IPS-15b (cell line): ENCODE measurements at regions not wholly inside any gene's neighbourhood (a gene's known extent, or its start where the extent isn't known, plus 50 kb on each side); places are given as distances from the start of the nearest gene placed in this dataset.
"Not testable (repeated sequence)": the region's sequence is repeated elsewhere in the genome, so short reads cannot be mapped to it uniquely, and the experiment has no call there.

Experiments
- H3K27me3 ChIP-seq: one replicate; pipeline ENCODE4 v1.6.1; 2013; ENCODE audit warnings: low read length; ENCODE audit not compliant: control insufficient read depth, insufficient read depth
- H3K36me3 ChIP-seq: one replicate; pipeline ENCODE4 v1.6.1; 2013; ENCODE audit warnings: low read length; ENCODE audit not compliant: control insufficient read depth, insufficient read depth
- H3K4me1 ChIP-seq: one replicate; pipeline ENCODE4 v1.6.1; 2013; ENCODE audit warnings: mild to moderate bottlenecking, low read length; ENCODE audit not compliant: control insufficient read depth, insufficient read depth
- H3K4me3 ChIP-seq: one replicate; pipeline ENCODE4 v1.5.1; 2013; ENCODE audit warnings: low read depth, low read length
- H3K9ac ChIP-seq: one replicate; pipeline ENCODE4 v1.6.1; 2013; ENCODE audit warnings: low read depth, mild to moderate bottlenecking, low read length
- H3K9me3 ChIP-seq: one replicate; pipeline ENCODE4 v1.6.1; 2013; ENCODE audit warnings: mild to moderate bottlenecking, low read length; ENCODE audit not compliant: control insufficient read depth, insufficient read depth

- H3K27me3 ChIP-seq = no peaks in the 10 kb centered on the region
Observed at GRCh38 chr1:121587230-121587569, 402.4 kb downstream of the SRGAP2C start.

GRCh38 chr1:121587777-121588176 lies 403.0 kb downstream of the SRGAP2C start:
- no peaks in the 10 kb centered on the region for H3K9me3 ChIP-seq
- H3K27me3 ChIP-seq = no peaks in the 10 kb centered on the region
- no peaks in the 10 kb centered on the region for H3K36me3 ChIP-seq
- H3K9ac ChIP-seq = no peak overlapping the region
- no peak overlapping the region for H3K4me3 ChIP-seq
- H3K4me1 ChIP-seq = peaks cover 8% of the 10 kb centered on the region

More at GRCh38 chr1:121587230-121587569, 402.4 kb downstream of the SRGAP2C start:
- Histone ChIP-seq H3K4me1 (peaks cover 8% of the 10 kb centered on the region), H3K4me3 (no peak overlapping the region), H3K36me3 (no peaks in the 10 kb centered on the region), H3K9ac (no peak overlapping the region), H3K9me3 (no peaks in the 10 kb centered on the region)

- Histone ChIP-seq H3K36me3 (no peaks in the 10 kb centered on the region), H3K4me3 (no peak overlapping the region), H3K27me3 (no peaks in the 10 kb centered on the region), H3K4me1 (no peaks in the 10 kb centered on the region), H3K9ac (no peak overlapping the region), H3K9me3 (no peaks in the 10 kb centered on the region)
Observed at GRCh38 chr1:121594096-121594495, 409.3 kb downstream of the SRGAP2C start.

- Histone ChIP-seq H3K4me1 (no peaks in the 10 kb centered on the region), H3K9ac (no peak overlapping the region), H3K9me3 (no peaks in the 10 kb centered on the region), H3K27me3 (no peaks in the 10 kb centered on the region), H3K4me3 (no peak overlapping the region), H3K36me3 (no peaks in the 10 kb centered on the region)
Observed at GRCh38 chr1:121595089-121595488, 410.3 kb downstream of the SRGAP2C start.

- H3K27me3 ChIP-seq, H3K4me3 ChIP-seq, H3K9ac ChIP-seq, H3K9me3 ChIP-seq, H3K4me1 ChIP-seq, H3K36me3 ChIP-seq: not testable (repeated sequence)
Observed at GRCh38 chr1:121604843-121605444, 420.2 kb downstream of the SRGAP2C start.

GRCh38 chr1:121607499-121607898 lies 422.7 kb downstream of the SRGAP2C start:
- H3K36me3 ChIP-seq, H3K9ac ChIP-seq, H3K4me3 ChIP-seq, H3K9me3 ChIP-seq, H3K4me1 ChIP-seq, H3K27me3 ChIP-seq: not testable (repeated sequence)
